ENCODE measurements at regions not wholly inside any gene's neighbourhood (a gene's known extent, or its start where the extent isn't known, plus 50 kb on each side); places are given as distances from the start of the nearest gene placed in this dataset.

GRCh38 chr15:96230526-96231181 is 99.8 kb upstream of the NR2F2 start:
- TF ChIP-seq CTCF (IDR thresholded peaks at IDR 0.05; ENCODE audit: extremely low read depth, insufficient read depth, missing control alignments): no peak
- in situ Hi-C loops (cut with MboI; ENCODE audit: low pct_unique_long_range_greater_than_20kb, low sequenced_read_pairs, unreplicated experiment): no loop called here
- no peak for DNase-seq (ENCODE audit: low spot score)

GRCh38 chr15:96232335-96232734 is 98.2 kb upstream of the NR2F2 start:
- in situ Hi-C loops (cut with MboI; ENCODE audit: low pct_unique_long_range_greater_than_20kb, low sequenced_read_pairs, unreplicated experiment): no loop called here
- TF ChIP-seq CTCF (IDR thresholded peaks at IDR 0.05; ENCODE audit: extremely low read depth, insufficient read depth, missing control alignments): no peak

GRCh38 chr15:96234109-96234892 is 96.2 kb upstream of the NR2F2 start:
- DNase-seq (ENCODE audit: low spot score): no peak

More at GRCh38 chr15:96232335-96232734, 98.2 kb upstream of the NR2F2 start:
- DNase-seq (ENCODE audit: low spot score): no peak

GRCh38 chr15:96237002-96237401 is 93.5 kb upstream of the NR2F2 start:
- no peak for DNase-seq (ENCODE audit: low spot score)
- no peak for TF ChIP-seq CTCF (IDR thresholded peaks at IDR 0.05; ENCODE audit: extremely low read depth, insufficient read depth, missing control alignments)
- in situ Hi-C loops (cut with MboI; ENCODE audit: low pct_unique_long_range_greater_than_20kb, low sequenced_read_pairs, unreplicated experiment): no loop called here

More at GRCh38 chr15:96234109-96234892, 96.2 kb upstream of the NR2F2 start:
- in situ Hi-C loops (cut with MboI; ENCODE audit: low pct_unique_long_range_greater_than_20kb, low sequenced_read_pairs, unreplicated experiment): no loop called here
- TF ChIP-seq CTCF (IDR thresholded peaks at IDR 0.05; ENCODE audit: extremely low read depth, insufficient read depth, missing control alignments): no peak

GRCh38 chr15:96242761-96243160 is 87.7 kb upstream of the NR2F2 start:
- DNase-seq (ENCODE audit: low spot score): no peak
- TF ChIP-seq CTCF (IDR thresholded peaks at IDR 0.05; ENCODE audit: extremely low read depth, insufficient read depth, missing control alignments): no peak
- in situ Hi-C loops (cut with MboI; ENCODE audit: low pct_unique_long_range_greater_than_20kb, low sequenced_read_pairs, unreplicated experiment): no loop called here

- in situ Hi-C loops (cut with MboI; ENCODE audit: low pct_unique_long_range_greater_than_20kb, low sequenced_read_pairs, unreplicated experiment): no loop called here
- DNase-seq (ENCODE audit: low spot score): no peak
Observed at GRCh38 chr15:96243701-96244100, 86.8 kb upstream of the NR2F2 start.

More at GRCh38 chr15:96243701-96244100, 86.8 kb upstream of the NR2F2 start:
- no peak for TF ChIP-seq CTCF (IDR thresholded peaks at IDR 0.05; ENCODE audit: extremely low read depth, insufficient read depth, missing control alignments)
